K562 (cell line): ENCODE measurements at regions not wholly inside any gene's neighbourhood (a gene's known extent, or its start where the extent isn't known, plus 50 kb on each side); places are given as distances from the start of the nearest gene placed in this dataset.

Experiments
- ATAC-seq: fragments of 200-7000 bp; cut with Tn5 transposase; 3 replicates; pipeline ENCODE4 v1.9.1; 2020; ENCODE audit warnings: moderate library complexity
- BruUV-seq: library from RNA; stranded (reverse); fragments of 400-500 nt; replicated peaks from 2 replicates; lab custom pipeline; 2021; lab: Mats Ljungman, UMichigan
- CTCF ChIA-PET: fragments of 300-600 bp; formaldehyde crosslinking; extraction: SDS; loops from one replicate; lab custom pipeline; 2021; ENCODE audit warnings: low intra/inter-chr PET ratio; lab: Yijun Ruan, JAX
- POLR2A ChIA-PET: fragments of 300-600, 350-650 bp; sonication (Branson Sonifier 250); formaldehyde crosslinking; extraction: SDS; loops from one replicate; lab custom pipeline; 2021; ENCODE audit warnings: antibody characterized with exemption, inconsistent platforms; lab: Yijun Ruan, JAX
- DNase-seq, 4 experiments: peaks; one replicate each; pipeline versions ENCODE4 v3.0.0 to v3.0.0-alpha.2; 2011 to 2018; ENCODE audit warnings: low spot score in 3 of 4, mixed read lengths in 3 of 4; ENCODE audit errors: extremely low read depth in 1 of 4
- FAIRE-seq: peaks from 2 replicates; lab custom pipeline; 2011; peaks lifted over from hg19 to GRCh38; lab: Jason Lieb, UNC
- H2AFZ ChIP-seq: 2 replicates; pipeline ENCODE4 v1.6.0; 2011; ENCODE audit warnings: low read depth, low read length, control low read depth, inconsistent platforms
- H3K27ac ChIP-seq: fragments of 200-600 bp; 3 replicates; pipeline ENCODE4 v1.8.0; 2011; ENCODE audit warnings: low read depth, mild to moderate bottlenecking, control low read depth, inconsistent platforms, low read length, moderate library complexity, mixed read lengths; ENCODE audit errors: extremely low read depth
- H3K27me3 ChIP-seq, 2 experiments: fragments of 300-600 bp in 1 of 2; 2 replicates in 1 of 2; 3 replicates in 1 of 2; pipeline versions ENCODE4 v1.6.0 to v1.8.0; 2011; ENCODE audit warnings: inconsistent platforms in 2 of 2, low read length in 2 of 2, mild to moderate bottlenecking in 1 of 2, mixed read lengths in 1 of 2, moderate library complexity in 1 of 2; ENCODE audit not compliant: control insufficient read depth in 2 of 2, insufficient read depth in 2 of 2
- H3K36me3 ChIP-seq: fragments of 300-600 bp; 3 replicates; pipeline ENCODE4 v1.8.0; 2011; ENCODE audit warnings: mild to moderate bottlenecking, low read length, inconsistent platforms; ENCODE audit not compliant: control insufficient read depth, insufficient read depth
- H3K4me1 ChIP-seq, 2 experiments: fragments of 200-600 bp in 1 of 2; replicated peaks in 1 of 2; 2 replicates in 1 of 2; 3 replicates in 1 of 2; pipeline versions ENCODE4 v1.5.1 to v1.8.0; 2011; ENCODE audit warnings: inconsistent platforms in 2 of 2, low read length in 2 of 2, mild to moderate bottlenecking in 1 of 2, mixed read lengths in 1 of 2, moderate library complexity in 1 of 2; ENCODE audit not compliant: control insufficient read depth in 2 of 2, insufficient read depth in 2 of 2
- H3K4me2 ChIP-seq: 2 replicates; pipeline ENCODE4 v1.6.1; 2011; ENCODE audit warnings: low read length, control low read depth, inconsistent platforms, mixed read lengths; ENCODE audit not compliant: insufficient read depth
- H3K4me3 ChIP-seq: fragments of 200-600 bp; sonication (generic), shearing (Covaris generic); 2 replicates; pipeline ENCODE4 v1.5.1; 2016; ENCODE audit warnings: control low read depth, inconsistent platforms
- H3K79me2 ChIP-seq: fragments of 200-600 bp; 3 replicates; pipeline ENCODE4 v1.8.0; 2011; ENCODE audit warnings: low read length, inconsistent platforms; ENCODE audit not compliant: control insufficient read depth, insufficient read depth
- H3K9ac ChIP-seq, 2 experiments: 2 replicates each; pipeline versions ENCODE4 v1.6.0 to v1.6.1; 2011; ENCODE audit warnings: low read depth in 2 of 2, low read length in 2 of 2, control low read depth in 1 of 2, inconsistent platforms in 1 of 2, mild to moderate bottlenecking in 1 of 2, mixed read lengths in 1 of 2; ENCODE audit not compliant: insufficient read depth in 1 of 2
- H3K9me1 ChIP-seq: one replicate; pipeline ENCODE4 v1.6.0; 2011; ENCODE audit warnings: inconsistent platforms, mild to moderate bottlenecking, low read length, moderate library complexity; ENCODE audit not compliant: control insufficient read depth, insufficient read depth
- H3K9me3 ChIP-seq: replicated peaks from 2 replicates; pipeline ENCODE4 v1.5.1; 2011; ENCODE audit warnings: low read depth, low read length, inconsistent platforms; ENCODE audit not compliant: control insufficient read depth, insufficient read depth
- H4K20me1 ChIP-seq: replicated peaks from 2 replicates; pipeline ENCODE4 v1.6.1; 2011; ENCODE audit warnings: low read length, inconsistent platforms, mixed read lengths; ENCODE audit not compliant: control insufficient read depth, insufficient read depth
- BDP1 ChIP-seq: IDR thresholded peaks from 3 replicates; pipeline ENCODE4 v1.6.1; 2011; ENCODE audit not compliant: insufficient read length, insufficient read depth
- CBFA2T2 ChIP-seq: fragments of 450-650 bp; conservative IDR thresholded peaks from 2 replicates; pipeline ENCODE4 v1.6.1; 2017; ENCODE audit warnings: mild to moderate bottlenecking
- CBX3 ChIP-seq, 2 experiments: IDR thresholded peaks; 1 replicate in 1 of 2; 2 replicates in 1 of 2; pipeline ENCODE4 v1.6.1; 2012; ENCODE audit warnings: inconsistent platforms in 2 of 2, low read length in 2 of 2, borderline replicate concordance in 1 of 2, control low read depth in 1 of 2
- CTBP1 ChIP-seq: fragments of 450-650 bp; IDR thresholded peaks from 2 replicates; pipeline ENCODE4 v1.6.1; 2016; ENCODE audit warnings: borderline replicate concordance
- FOS ChIP-seq: IDR thresholded peaks from 3 replicates; pipeline ENCODE4 v1.6.1; 2011; ENCODE audit not compliant: insufficient read length; ENCODE audit errors: extremely low read depth
- HMG20B ChIP-seq: fragments of 250-450 bp; sonication (Bioruptor Pico); IDR thresholded peaks from 2 replicates; pipeline ENCODE4 v1.5.0; 2021; ENCODE audit warnings: mild to moderate bottlenecking
- NR1H2 ChIP-seq: sonication (generic); formaldehyde crosslinking; IDR thresholded peaks from 2 replicates; pipeline ENCODE4 v1.4.0; 2020; ENCODE audit warnings: mild to moderate bottlenecking, missing genetic modification reagents
- RBM22 ChIP-seq: fragments of 200-400 bp; formaldehyde crosslinking; IDR thresholded peaks from 2 replicates; pipeline ENCODE4 v1.6.1; 2018; ENCODE audit warnings: low read length, low read depth; ENCODE audit not compliant: poor library complexity, severe bottlenecking
- RUNX1 ChIP-seq: sonication (generic); IDR thresholded peaks from 2 replicates; pipeline ENCODE4 v1.6.1; 2016; ENCODE audit warnings: antibody characterized with exemption, low read depth
- SMAD2 ChIP-seq: fragments of 150-350 bp; IDR thresholded peaks from 2 replicates; pipeline ENCODE4 v1.6.1; 2014; ENCODE audit warnings: low read depth, mild to moderate bottlenecking, low read length
- SRSF9 ChIP-seq: fragments of 200-400 bp; formaldehyde crosslinking; IDR thresholded peaks from 2 replicates; pipeline ENCODE4 v1.6.1; 2017; ENCODE audit warnings: low read depth, low read length, borderline replicate concordance
- TGIF2 ChIP-seq: sonication (generic); formaldehyde crosslinking; IDR thresholded peaks from 2 replicates; pipeline ENCODE4 v1.8.1; 2022; ENCODE audit warnings: mild to moderate bottlenecking, missing genetic modification reagents, moderate library complexity
- WGBS: fragments of 100-300 bp; shearing (Covaris generic); methylation state at CpG from one replicate; pipeline ENCODE4 v1.1.6; 2016; ENCODE audit warnings: low coverage, mixed read lengths; ENCODE audit not compliant: insufficient coverage; ENCODE audit errors: missing lambda C conversion rate; 5-methylcytosine and 5-hydroxymethylcytosine counted together
- in situ Hi-C: fragments of 300-500 bp; cut with MboI; formaldehyde crosslinking; loops from 4 replicates; pipeline ENCODE4 v1.15.0; 2018; ENCODE audit warnings: inconsistent platforms, mixed read lengths
- intact Hi-C: fragments of 100-400 bp; cut with micrococcal nuclease; formaldehyde crosslinking; loops from 2 replicates; pipeline ENCODE4 v1.14.2; 2022

GRCh38 chr2:160908157-160908556, 252.1 kb upstream of the TANK start:
- no peaks in the 10 kb centered on the region for H3K9me1 ChIP-seq
- no peaks in the 10 kb centered on the region for H3K36me3 ChIP-seq
- H2AFZ ChIP-seq = no peak overlapping the region
- no peaks in the 10 kb centered on the region for H3K4me1 ChIP-seq
- H4K20me1 ChIP-seq = no peaks in the 10 kb centered on the region
- H3K4me3 ChIP-seq = no peak overlapping the region
- no peak overlapping the region for H3K9ac ChIP-seq
- no peak overlapping the region for H3K27ac ChIP-seq
- no peak for DNase-seq
- BruUV-seq = no TSS peak
- H3K27me3 ChIP-seq = no peaks in the 10 kb centered on the region
- TF ChIP-seq HMG20B (CRISPR knock-in tag) (no peak), SMAD2 (no peak), CBX3 (IDR thresholded peaks at IDR 0.05; ENCODE audit: borderline replicate concordance in 1 of 2, low read length in 2 of 2) (no peak), NR1H2 (CRISPR knock-in tag) (no peak), FOS (no peak), RBM22 (no peak), CTBP1 (no peak), SRSF9 (no peak), CBFA2T2 (no peak), BDP1 (no peak), RUNX1 (no peak), TGIF2 (CRISPR knock-in tag) (no peak)
- TF ChIP-seq, all 486 proteins: peak for 0
- no peak for FAIRE-seq
- ChIA-PET CTCF (no interaction called here), POLR2A (no interaction called here)
- 0% methylated on average over 1 of the region's 1 CpG for WGBS
- Histone ChIP-seq H3K79me2 (no peaks in the 10 kb centered on the region), H3K9me3 (no peaks in the 10 kb centered on the region; the same call in none of the 2 replicates), H3K4me2 (no peak overlapping the region)
- ATAC-seq = no peak
- intact Hi-C loops = no loop called here
- in situ Hi-C loops = no loop called here
